Epithelial cell of esophagus (primary cell): ENCODE measurements at regions not wholly inside any gene's neighbourhood (a gene's known extent, or its start where the extent isn't known, plus 50 kb on each side); places are given as distances from the start of the nearest gene placed in this dataset.

Experiments used
- DNase-seq: peaks from one replicate; pipeline ENCODE4 v3.0.0; 2010; ENCODE audit warnings: low read depth
- H3K4me3 ChIP-seq: 2 replicates; pipeline ENCODE4 v1.5.1; 2011; ENCODE audit warnings: mild to moderate bottlenecking, low read length, control low read depth
- TF ChIP-seq, protein P1 (sequence below): IDR thresholded peaks from 2 replicates; pipeline ENCODE4 v1.5.1; 2011; ENCODE audit warnings: low read depth, mild to moderate bottlenecking, low read length, control low read depth, inconsistent platforms; ENCODE audit not compliant: insufficient read depth; ENCODE audit errors: missing control alignments

GRCh38 chr4:11484531-11484930 is 55.8 kb upstream of the HS3ST1 start:
- DNase-seq: no peak

DNA sequence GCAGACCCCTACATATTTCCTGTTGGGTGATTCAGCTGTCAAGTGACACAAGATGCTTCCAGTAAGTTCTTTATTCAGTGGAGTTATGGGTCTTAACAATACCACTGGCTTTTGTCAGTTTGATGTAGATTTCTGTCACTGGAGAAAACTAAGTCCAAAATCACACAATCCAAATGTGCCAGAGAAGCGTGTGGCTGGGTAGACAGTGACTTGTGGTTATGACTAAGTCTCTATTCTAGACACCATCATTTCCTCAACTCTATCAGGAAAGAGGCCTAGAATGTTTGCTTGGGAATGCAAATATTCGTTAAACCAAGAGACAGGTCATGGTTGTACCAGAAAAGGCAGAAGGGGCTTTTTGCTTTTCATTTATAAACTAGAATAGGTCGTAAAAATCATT is 54.4 kb upstream of the HS3ST1 start:
- H3K4me3 ChIP-seq: no peak overlapping the region
- peak; percentile 56 for DNase-seq
- TF ChIP-seq, protein P1, sequence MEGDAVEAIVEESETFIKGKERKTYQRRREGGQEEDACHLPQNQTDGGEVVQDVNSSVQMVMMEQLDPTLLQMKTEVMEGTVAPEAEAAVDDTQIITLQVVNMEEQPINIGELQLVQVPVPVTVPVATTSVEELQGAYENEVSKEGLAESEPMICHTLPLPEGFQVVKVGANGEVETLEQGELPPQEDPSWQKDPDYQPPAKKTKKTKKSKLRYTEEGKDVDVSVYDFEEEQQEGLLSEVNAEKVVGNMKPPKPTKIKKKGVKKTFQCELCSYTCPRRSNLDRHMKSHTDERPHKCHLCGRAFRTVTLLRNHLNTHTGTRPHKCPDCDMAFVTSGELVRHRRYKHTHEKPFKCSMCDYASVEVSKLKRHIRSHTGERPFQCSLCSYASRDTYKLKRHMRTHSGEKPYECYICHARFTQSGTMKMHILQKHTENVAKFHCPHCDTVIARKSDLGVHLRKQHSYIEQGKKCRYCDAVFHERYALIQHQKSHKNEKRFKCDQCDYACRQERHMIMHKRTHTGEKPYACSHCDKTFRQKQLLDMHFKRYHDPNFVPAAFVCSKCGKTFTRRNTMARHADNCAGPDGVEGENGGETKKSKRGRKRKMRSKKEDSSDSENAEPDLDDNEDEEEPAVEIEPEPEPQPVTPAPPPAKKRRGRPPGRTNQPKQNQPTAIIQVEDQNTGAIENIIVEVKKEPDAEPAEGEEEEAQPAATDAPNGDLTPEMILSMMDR: no peak

More at GRCh38 chr4:11484531-11484930, 55.8 kb upstream of the HS3ST1 start:
- TF ChIP-seq, protein P1: no peak
- no peak overlapping the region for H3K4me3 ChIP-seq

DNA sequence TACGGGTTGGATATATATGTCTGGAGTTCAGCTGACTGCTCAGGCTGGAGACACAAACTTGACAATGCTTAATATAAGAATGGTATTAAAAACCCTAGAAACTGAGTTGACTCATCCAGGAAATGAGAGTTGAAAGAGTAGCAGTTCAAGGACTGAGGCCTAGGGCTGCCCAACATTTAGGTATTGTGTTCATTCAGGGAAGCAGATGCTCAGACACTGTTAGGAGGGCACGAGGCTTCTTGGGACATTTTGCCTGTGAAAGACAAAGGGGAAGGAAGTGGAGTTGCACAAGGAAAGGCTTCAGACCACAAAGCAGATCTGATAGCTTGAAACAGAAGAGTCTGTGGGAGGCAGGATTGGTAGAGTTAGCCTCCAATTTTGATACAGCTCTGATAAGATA is 52.0 kb upstream of the HS3ST1 start:
- TF ChIP-seq, protein P1: no peak
- no peak overlapping the region for H3K4me3 ChIP-seq
- peak; percentile 37 for DNase-seq
